ENCODE measurements at regions not wholly inside any gene's neighbourhood (a gene's known extent, or its start where the extent isn't known, plus 50 kb on each side); places are given as distances from the start of the nearest gene placed in this dataset.

DNA sequence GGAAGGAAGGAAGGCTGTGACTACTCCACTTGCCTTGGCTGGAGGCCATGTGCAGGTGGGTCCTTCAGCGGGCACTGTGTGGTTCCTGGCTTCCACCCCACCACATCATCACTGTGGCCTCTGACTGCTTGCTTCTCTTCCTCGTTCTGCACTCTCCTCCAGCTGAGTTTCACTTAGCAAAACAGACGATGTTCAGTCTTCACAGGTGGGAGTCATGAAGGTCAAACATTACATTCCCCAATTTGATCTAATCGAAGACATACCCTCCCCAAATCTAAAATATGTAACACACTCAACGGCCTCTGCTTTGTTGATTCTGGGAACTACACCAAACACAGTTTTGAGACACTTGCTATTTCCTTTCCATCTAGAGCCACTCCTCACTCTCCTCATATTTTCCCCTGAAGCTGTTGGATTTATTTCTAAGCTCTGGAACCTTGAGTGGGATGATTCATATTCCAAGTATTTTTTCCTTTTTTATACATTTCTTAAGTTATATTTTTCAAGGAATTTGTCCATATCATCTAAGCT, 132.5 kb upstream of the FOXA2 start:
- Histone ChIP-seq H3K18ac (ENCODE audit: low read depth, low read length) (no peak overlapping the region), H2AFZ (replicated peaks; ENCODE audit: low read length, poor library complexity) (no peak overlapping the region), H3K4me2 (ENCODE audit: low read depth, low read length) (peak overlapping the region; percentile 45; the same call in 1 of the 2 replicates), H3K14ac (replicated peaks; ENCODE audit: low read depth, low read length) (no peak overlapping the region), H2BK120ac (ENCODE audit: low read depth, low read length) (no peak overlapping the region), H3K27me3 (ENCODE audit: control insufficient read depth, insufficient read depth, low read length) (peaks cover 3% of the 10 kb centered on the region; the same call in 1 of the 2 replicates), H3K9ac (ENCODE audit: low read depth, low read length) (no peak overlapping the region), H3K9me3 (ENCODE audit: control insufficient read depth, insufficient read depth, low read length) (no peaks in the 10 kb centered on the region), H2AK5ac (ENCODE audit: low read depth, low read length) (no peak overlapping the region), H3K27ac (ENCODE audit: insufficient read depth, low read length) (no peak overlapping the region), H2BK5ac (ENCODE audit: low read depth, low read length, poor library complexity, severe bottlenecking) (no peak overlapping the region), H3K4me3 (ENCODE audit: insufficient read depth, low read depth, low read length) (no peak overlapping the region), H3K23ac (ENCODE audit: low read depth, low read length) (no peak overlapping the region), H2BK15ac (ENCODE audit: low read depth, low read length) (no peak overlapping the region), H4K20me1 (ENCODE audit: insufficient read depth, low read length) (no peaks in the 10 kb centered on the region), H4K5ac (ENCODE audit: low read depth, low read length) (no peak overlapping the region), H4K8ac (ENCODE audit: low read depth in 2 of 2, low read length in 2 of 2) (no peak overlapping the region), H3K9me1 (ENCODE audit: insufficient read depth, low read length) (no peaks in the 10 kb centered on the region), H3K4me1 (ENCODE audit: control insufficient read depth, insufficient read depth, low read length) (0 out of 2 replicates have a peak, but pooled peaks cover 2% of the 10 kb centered on the region), H2BK20ac (ENCODE audit: low read depth, low read length) (no peak overlapping the region), H2AK9ac (replicated peaks; ENCODE audit: low read depth, low read length, poor library complexity) (no peak overlapping the region), H3K56ac (ENCODE audit: extremely low read depth, insufficient read depth, low read length) (no peak overlapping the region), H3K4ac (ENCODE audit: low read depth, low read length) (no peak overlapping the region), H3K36me3 (ENCODE audit: control insufficient read depth, insufficient read depth, low read length) (no peaks in the 10 kb centered on the region), H3K79me1 (ENCODE audit: low read depth in 1 of 2, low read length in 2 of 2) (no peaks in the 10 kb centered on the region), H4K91ac (ENCODE audit: insufficient read depth, low read depth, low read length) (no peak overlapping the region)
- no TSS peak for BruUV-seq (replicated peaks)
- intact Hi-C loops (cut with micrococcal nuclease) = no loop called here
- CTCF ChIA-PET = no interaction called here
- TF ChIP-seq NFE2L2 (IDR thresholded peaks at IDR 0.05; ENCODE audit: low read depth, low read length) (no peak), SMC3 (IDR thresholded peaks at IDR 0.05; ENCODE audit: low read depth, low read length) (no peak), MXI1 (IDR thresholded peaks at IDR 0.05; ENCODE audit: borderline replicate concordance, low read depth, low read length) (no peak), MAZ (IDR thresholded peaks at IDR 0.05; ENCODE audit: borderline replicate concordance, low read depth, low read length) (no peak), FOS (IDR thresholded peaks at IDR 0.05; ENCODE audit: low read depth, low read length) (no peak), CHD1 (IDR thresholded peaks at IDR 0.05; ENCODE audit: low read depth, low read length) (no peak), CEBPB (IDR thresholded peaks at IDR 0.05; ENCODE audit: low read depth, low read length) (no peak)
- TF ChIP-seq, protein P1, sequence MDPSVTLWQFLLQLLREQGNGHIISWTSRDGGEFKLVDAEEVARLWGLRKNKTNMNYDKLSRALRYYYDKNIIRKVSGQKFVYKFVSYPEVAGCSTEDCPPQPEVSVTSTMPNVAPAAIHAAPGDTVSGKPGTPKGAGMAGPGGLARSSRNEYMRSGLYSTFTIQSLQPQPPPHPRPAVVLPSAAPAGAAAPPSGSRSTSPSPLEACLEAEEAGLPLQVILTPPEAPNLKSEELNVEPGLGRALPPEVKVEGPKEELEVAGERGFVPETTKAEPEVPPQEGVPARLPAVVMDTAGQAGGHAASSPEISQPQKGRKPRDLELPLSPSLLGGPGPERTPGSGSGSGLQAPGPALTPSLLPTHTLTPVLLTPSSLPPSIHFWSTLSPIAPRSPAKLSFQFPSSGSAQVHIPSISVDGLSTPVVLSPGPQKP (IDR thresholded peaks at IDR 0.05; ENCODE audit: borderline replicate concordance, low read depth, low read length) = no peak
- TF ChIP-seq, protein P2, sequence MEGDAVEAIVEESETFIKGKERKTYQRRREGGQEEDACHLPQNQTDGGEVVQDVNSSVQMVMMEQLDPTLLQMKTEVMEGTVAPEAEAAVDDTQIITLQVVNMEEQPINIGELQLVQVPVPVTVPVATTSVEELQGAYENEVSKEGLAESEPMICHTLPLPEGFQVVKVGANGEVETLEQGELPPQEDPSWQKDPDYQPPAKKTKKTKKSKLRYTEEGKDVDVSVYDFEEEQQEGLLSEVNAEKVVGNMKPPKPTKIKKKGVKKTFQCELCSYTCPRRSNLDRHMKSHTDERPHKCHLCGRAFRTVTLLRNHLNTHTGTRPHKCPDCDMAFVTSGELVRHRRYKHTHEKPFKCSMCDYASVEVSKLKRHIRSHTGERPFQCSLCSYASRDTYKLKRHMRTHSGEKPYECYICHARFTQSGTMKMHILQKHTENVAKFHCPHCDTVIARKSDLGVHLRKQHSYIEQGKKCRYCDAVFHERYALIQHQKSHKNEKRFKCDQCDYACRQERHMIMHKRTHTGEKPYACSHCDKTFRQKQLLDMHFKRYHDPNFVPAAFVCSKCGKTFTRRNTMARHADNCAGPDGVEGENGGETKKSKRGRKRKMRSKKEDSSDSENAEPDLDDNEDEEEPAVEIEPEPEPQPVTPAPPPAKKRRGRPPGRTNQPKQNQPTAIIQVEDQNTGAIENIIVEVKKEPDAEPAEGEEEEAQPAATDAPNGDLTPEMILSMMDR (conservative IDR thresholded peaks at IDR 0.05; ENCODE audit: low read depth, low read length) = no peak
- TF ChIP-seq, protein P3, sequence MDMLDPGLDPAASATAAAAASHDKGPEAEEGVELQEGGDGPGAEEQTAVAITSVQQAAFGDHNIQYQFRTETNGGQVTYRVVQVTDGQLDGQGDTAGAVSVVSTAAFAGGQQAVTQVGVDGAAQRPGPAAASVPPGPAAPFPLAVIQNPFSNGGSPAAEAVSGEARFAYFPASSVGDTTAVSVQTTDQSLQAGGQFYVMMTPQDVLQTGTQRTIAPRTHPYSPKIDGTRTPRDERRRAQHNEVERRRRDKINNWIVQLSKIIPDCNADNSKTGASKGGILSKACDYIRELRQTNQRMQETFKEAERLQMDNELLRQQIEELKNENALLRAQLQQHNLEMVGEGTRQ (IDR thresholded peaks at IDR 0.05; ENCODE audit: low read depth, low read length) = no peak
- WGBS, 2 experiments (ENCODE audit: extremely low coverage in 2 of 2, insufficient read length in 1 of 2) = 7% methylated on average over 2 of the region's 5 CpGs; no CpG with 5 or more reads in 1 of the 2 experiments
- in situ Hi-C loops (cut with MboI; ENCODE audit: low sequenced_read_pairs) = no loop called here
- dilution Hi-C loops (cut with HindIII; ENCODE audit: low sequenced_read_pairs, unreplicated experiment) = no loop called here
- POLR2A ChIA-PET (ENCODE audit: unreplicated experiment) = no interaction called here
- peak; percentile 51; the same call in 1 of the 2 replicates for ATAC-seq (ENCODE audit: low read depth)
- DNase-seq = peak; percentile 7
